HG03575 (cell line): ENCODE measurements at regions not wholly inside any gene's neighbourhood (a gene's known extent, or its start where the extent isn't known, plus 50 kb on each side); places are given as distances from the start of the nearest gene placed in this dataset.
"Not testable (repeated sequence)": the region's sequence is repeated elsewhere in the genome, so short reads cannot be mapped to it uniquely, and the experiment has no call there.

Experiments
- ATAC-seq: cut with Tn5 transposase; IDR thresholded peaks from one replicate; pipeline ENCODE4 v1.9.1; 2021; ENCODE audit not compliant: unreplicated experiment, insufficient number of reproducible peaks, low FRiP score; ENCODE audit errors: extremely low read depth

DNA sequence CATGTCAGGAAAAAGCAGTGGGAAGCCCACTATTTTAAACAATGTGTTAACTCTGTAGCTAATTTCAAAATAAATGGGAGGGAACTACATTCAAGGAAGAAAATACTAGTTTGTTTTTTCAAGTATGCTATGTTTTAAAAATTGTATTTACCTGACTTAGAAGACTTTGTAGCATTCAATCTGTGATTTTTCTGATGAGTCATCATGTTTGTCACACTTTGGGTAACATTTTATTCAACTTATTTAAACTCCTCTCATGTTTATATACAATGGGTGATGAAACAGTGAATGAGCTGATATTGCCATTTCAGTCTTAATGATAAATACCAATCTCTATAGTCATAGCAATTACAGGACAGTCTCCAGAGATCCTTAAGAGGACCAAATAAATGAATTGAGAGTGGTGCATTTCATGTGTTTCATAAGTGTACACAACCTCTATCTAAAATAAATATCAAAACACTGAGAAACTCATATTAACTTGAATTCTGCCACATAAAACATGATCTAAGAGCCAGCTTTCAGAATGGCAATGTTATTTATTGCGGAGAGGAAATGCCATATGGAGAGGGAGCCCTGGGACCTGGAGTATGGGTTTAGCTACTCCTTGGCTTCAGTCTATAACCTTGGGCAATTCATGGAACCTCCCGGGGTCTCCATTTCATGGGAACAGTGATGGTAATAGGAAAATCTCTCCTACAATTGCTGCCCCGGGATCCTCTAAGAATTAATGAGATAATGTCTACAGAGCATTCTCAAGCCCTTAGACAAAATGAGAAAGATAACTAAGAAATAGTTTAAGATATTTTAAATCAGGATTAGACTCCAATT is 913.9 kb downstream of the TLE4 start:
- ATAC-seq: no peak

DNA sequence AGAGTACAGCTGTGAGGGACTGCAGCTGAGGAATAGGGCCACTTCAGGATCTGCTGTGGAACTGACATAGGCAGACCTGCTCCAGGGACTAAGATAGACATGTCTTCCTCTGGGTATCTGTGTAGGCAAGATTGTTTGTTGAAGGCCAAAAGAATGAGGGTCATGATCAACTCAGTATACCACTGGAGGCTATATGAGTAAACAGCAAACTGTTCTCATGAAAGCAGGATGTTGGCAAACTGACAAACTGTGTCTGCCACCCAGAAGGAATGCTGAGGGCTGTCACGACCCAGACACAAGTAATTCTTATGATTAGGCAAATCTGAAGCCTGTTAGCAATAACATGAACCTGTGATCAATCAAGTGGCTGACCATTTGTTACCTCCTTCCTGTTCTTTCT is 910.5 kb downstream of the TLE4 start:
- not testable (repeated sequence) for ATAC-seq

DNA sequence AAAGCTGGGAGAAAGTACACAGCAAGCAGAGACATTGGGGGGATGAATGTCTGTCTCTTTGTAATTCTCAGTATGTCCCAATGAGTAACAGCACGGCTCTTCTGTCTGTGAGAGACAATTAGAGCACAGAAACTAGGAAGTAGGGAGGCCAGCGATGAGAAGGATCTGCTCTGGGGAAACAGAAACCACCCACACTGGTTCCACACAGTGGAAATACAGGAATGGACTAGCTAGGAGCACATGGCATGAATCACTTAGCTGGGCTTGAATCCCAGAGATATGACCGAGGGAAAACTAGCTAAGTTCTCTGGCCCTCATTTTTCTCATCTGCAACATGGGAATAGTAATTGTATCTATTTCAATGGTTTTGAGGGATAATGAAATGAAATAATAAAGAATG is 895.9 kb downstream of the TLE4 start:
- no peak for ATAC-seq

DNA sequence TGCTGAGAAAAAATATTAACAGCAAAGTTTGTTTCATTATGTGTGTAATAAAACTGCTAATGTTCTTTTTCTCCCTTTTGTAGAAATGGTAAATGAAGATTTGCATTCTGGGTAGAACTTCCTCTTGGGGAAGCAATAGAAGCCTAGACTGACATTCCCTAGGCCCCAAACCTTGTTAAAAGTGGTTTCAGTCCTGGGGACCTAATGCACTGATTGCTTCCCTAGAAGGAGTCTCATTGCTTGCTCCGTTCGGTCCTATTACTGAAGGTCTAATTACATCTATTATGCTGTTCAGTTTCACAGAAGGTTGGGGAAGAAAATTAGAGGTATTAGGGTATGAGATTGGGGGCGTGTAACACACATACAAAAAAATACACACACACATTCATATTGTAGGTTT is 893.8 kb downstream of the TLE4 start:
- no peak for ATAC-seq

DNA sequence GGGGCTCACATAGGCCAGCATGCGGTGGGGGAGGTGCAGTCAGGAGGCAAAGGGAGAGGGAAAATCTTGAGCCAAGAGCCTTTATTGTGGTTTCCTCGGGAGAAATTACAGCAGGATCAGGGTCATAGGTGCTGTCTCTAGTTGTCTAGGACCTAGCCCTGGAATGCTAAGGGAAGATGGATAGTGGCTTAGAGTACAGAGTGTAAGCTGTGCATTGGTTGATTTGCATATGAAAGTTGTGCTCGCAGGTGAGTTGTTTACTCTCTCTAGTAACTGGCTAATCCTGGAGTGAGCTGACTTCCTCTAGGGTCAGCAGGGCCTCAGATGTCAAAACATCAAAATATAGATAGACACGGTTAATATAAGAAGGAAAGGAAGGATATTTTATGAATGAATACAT is 877.7 kb downstream of the TLE4 start:
- no peak for ATAC-seq

DNA sequence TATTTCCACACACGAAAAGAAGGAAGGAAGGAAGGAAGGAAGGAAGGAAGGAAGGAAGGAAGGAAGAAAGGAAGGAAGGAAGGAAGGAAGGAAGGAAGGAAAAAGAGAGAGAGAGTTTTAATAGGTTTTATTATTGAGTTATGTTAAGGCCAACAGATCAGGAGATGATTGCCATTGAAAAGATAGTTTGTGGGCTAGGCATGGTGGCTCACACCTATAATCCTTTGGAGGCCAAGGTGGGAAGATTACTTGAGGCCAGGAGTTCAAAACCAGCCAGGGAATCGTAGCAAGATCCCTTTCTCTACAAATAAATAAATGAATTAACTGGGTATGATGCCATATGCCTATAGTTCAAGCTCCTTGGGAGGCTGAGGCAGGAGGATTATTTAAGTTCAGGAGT is 877.2 kb downstream of the TLE4 start:
- ATAC-seq: no peak

DNA sequence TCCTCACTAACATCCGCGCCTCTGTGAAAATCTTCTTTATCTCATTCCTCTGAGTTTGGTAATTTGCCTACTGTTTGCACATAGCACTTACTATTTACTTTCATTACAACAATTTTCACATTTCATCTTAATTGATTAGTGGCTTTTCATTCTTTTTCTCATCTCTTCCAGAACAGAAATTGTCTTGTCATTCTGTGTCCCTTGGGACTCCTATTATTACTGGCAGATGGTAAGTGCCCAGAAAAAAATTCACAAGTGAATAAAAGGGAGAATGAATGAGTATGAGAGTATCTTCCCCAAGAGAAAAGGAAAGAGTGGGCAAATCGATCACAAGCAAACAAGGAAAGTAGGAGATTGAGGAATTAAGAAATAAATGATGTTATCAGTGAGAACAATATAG is 876.1 kb downstream of the TLE4 start:
- no peak for ATAC-seq

DNA sequence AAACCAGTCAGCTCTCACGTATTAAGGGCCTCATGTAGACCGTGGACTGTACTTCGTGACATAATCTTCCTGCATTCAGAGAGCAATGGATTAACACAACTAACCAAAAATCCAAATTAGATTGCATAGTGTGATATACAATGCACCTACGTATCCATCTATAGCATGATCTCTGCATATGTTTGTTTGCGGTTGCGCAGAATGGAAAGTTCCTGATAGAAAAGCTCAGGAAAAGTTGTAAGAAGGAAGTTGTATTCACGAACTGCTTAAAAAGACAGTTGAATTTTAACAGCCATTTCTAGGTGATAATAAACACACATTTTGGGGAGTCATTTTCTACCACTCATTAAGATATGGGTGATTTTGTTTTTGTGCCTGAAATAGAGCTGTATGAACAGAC is 869.0 kb downstream of the TLE4 start:
- ATAC-seq: no peak

DNA sequence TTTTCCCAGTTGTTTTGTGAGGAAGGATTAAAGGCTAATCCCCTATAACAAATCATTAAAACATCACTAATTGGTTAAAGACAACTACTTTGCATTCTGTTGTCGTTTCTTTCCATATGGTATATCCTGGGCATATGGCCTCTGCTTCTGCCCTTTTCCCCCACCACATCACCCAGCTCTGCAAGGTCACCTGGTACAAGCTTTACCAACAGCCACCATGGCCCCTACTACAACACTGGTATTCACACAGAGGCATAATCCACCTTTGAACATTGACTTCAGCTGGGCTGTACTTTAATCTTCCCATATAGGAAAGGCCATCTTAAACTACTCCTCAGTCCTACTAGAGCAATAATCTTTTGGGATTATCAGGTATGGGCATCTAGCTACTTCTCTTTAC is 866.1 kb downstream of the TLE4 start:
- ATAC-seq: no peak

DNA sequence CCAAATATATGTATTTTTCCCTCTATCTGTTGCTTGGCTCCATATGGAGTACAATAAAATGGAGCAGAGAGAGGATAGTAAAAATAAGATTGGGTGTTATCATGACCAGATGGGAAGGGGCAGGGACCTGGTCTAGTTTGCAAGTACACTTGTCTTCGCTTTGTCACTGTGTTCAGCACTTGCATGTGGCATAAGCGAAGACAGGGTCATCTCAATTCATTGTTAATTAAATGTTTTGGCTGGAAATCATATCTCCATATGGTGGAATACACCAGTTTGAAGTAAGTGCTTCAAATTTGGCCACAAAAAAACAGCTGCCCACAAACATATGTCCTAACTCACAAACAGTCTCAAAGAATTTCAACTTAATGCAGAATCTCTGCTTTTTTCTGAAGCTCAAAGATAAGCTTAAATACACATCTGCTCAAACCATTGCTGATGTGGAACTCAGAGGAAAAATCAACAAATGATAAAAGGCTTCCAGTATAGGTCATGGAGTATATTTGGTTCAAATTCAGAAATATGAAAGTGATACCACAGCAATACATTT is 865.4 kb downstream of the TLE4 start:
- ATAC-seq: no peak

DNA sequence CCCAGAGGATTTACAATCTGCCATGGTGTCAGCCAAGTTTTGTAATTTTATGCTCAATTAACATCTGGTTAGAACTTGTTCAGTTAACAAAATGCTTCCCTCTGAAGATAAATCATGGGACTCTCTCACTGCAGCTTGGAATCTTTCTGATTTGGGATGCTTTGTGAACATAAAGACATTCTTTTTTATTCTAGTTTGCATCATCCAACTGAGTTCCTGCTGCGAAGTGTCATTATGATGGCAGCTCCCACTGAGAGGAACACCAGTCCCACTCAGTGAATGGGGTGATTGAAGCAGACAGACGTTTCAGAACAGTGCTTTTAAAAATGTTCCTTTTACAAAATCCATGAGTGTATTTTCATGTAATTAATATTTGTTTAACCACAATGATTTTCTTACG is 863.8 kb downstream of the TLE4 start:
- no peak for ATAC-seq

DNA sequence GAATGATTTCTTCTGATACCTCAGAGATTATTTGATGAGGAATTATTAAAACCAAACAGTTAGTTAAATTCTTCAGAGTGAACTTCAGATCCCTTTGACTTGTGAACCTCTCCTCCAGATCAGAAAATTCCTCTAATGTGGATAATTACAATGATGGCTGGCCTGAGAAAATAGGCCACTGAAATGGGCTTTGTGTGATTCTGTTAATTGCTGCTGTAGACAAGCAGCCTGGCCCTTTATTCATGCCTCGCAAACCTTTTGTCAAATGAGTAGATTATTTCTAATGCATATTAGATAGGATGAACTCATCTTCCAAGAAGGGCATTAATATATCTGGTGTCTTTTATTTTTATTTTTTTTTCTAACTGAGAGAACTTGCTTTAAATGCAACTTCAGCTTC is 855.2 kb downstream of the TLE4 start:
- ATAC-seq: no peak

DNA sequence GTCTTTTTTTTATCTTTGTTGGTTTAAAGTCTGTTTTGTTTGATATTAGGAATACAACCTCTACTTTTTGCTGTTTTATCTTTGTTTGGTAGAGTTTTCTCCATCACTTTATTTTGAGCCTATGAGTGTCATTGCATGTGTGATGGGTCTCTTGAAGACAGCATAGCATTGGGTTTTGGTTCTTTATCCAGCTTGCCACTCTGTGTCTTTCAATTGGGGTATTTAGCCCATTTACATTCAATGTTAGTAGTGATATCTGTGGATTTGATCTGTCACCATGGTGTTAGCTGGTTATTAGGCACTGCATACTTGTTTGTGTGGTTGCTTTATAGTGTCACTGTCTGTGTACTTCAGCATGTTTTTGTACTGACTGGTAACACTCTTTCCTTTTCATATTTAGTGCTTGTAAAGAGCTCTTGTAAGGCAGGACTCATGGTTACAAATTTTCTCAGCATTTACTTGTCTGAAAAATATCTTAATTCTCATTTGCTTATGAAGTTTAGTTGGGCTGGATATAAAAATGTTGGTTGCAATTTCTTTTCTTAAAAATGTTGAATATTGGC is 845.5 kb downstream of the TLE4 start:
- no peak for ATAC-seq

DNA sequence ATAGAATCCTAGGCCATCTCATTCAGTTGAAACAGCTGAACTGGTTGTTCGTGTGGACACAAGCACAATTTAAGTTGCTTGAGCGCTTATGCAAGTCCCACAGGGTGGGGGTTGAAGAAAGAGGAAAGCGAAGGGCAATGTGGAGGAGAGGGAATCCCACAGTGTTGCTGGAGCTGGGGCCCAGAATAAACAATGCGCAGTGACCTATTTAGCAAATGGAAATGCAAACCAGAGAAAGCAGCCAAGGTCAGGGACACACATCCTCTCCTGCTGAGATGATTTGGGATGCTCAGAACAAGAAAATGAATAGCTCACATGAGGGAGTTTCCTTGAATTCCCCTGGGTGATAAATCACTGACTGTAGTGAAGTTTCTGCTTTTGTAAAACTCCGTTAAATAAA is 838.3 kb downstream of the TLE4 start:
- ATAC-seq: no peak

DNA sequence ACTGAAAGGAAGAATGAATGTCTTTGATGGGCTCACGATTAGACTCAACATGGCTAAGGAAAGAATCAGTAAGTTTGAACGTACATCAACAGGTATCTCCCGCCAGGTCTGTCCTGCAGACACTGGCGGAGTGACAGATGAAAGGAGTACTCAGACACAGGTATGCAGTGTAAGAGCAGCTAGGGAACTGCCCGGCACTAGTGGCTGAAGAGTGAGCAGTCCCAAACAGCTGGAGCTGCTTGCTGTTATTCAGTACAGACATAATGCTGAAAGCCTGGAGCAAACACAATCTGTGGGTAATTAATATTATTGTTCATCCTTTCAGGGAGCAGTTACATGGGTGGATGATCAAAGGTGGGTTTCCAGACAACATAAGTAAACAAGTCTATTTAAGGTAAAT is 835.5 kb downstream of the TLE4 start:
- ATAC-seq: no peak

DNA sequence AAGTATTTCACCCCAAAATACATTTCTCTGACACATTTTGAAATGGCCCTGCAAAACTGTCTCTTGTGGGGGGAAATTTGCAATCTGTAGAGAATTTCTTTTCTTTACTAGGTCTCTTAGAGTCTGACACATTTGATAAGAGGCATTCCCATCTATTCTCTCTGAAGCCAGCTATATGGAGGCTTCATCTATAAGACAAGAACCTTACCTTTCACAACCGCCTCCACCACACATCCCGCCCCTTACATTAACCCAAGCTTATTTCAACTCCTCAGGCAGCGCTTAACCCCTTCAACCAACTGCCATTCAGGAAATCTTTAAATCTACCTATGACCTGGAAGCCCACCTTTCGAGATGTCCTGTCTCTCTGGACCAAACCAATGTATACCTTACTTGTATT is 829.5 kb downstream of the TLE4 start:
- ATAC-seq: no peak

DNA sequence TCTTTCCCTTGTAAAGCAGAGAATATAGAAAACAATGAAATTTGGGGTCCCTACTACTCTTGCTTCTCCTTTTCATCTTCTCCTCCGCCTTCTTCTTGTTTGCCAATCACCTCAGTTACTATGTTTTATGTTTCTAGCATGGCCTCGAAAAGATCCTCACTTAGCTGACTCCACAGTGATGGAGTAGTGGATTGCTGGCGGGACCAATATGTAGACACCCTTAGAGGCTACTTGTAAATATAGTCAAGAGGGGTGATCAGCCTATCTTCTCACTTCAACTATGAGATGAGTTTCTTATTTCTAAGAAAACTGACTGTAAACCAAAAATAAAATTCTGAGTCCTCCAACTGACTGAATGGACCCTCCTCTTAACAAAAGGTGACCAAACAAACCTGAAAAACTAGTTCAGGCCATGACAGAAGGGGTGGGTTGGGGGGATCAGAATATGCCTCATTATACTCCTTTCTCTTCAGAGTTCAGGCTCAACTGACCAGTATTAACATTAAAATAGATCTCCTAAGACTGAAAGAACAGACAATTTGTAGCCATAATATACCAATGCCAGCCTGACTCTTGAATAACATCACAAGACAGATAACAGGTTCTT is 829.0 kb downstream of the TLE4 start:
- ATAC-seq: no peak

DNA sequence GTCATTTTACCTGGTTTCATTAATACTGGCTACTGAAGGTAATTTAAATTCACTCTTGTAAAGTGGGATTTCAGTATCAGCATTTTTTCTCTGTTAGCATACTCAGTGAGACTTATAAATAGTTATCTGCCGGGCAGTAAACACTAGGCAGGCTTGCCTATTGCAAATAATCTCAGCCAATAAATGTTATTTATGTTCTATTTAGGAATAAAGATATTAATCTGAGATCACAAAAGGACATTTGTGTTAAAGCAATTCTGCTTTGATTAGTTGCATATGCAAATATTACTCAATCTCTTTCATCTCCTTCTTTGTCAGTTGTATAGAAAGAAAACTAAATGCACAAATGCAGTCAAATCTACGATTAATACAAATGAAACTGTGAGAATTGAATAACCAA is 827.8 kb downstream of the TLE4 start:
- ATAC-seq: no peak

DNA sequence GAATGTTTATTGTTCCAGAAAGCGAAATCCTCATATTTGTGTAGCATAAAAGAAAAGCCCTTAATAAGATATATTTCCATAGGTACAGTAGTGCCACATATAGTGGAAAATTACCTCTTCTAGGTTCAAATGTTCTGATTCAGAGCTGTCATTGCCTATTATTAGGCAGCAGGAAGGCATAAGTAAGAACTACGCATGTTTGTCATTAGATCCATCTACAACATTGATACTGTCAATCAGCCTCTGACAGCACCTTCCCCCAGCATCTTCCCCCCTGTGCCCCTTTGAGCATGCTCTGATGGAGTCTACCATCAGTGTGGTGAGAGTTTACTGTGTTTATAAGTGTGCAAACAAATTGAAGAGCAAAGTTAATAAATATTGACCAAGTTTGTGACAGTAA is 816.1 kb downstream of the TLE4 start:
- no peak for ATAC-seq

DNA sequence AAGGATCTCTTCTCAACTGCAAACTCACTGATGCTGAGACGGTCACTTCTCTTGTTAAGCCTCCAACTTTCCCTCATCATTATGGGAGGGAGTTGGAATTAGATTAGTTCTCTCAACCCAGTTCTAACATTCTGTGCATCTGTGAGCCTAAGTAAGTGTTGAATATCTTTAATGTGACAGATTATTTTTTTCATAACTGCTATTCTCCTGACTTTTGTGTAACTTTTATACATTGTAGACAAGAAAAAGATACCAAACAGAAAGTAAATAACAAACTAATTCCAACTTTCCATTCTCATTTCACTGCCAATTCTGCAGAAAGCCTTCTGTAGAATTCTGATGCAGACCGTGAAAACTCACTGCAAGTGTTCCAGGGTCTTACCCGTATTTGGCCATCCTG is 813.5 kb downstream of the TLE4 start:
- ATAC-seq: no peak
